WTC11 (cell line): ENCODE measurements at regions not wholly inside any gene's neighbourhood (a gene's known extent, or its start where the extent isn't known, plus 50 kb on each side); places are given as distances from the start of the nearest gene placed in this dataset.

Source experiments
- CREM ChIP-seq: sonication (generic); formaldehyde crosslinking; IDR thresholded peaks from 2 replicates; pipeline ENCODE4 v1.8.1; 2022; ENCODE audit warnings: mild to moderate bottlenecking, missing genetic modification reagents, moderate library complexity
- CTCF ChIP-seq: fragments of 200-600 bp; IDR thresholded peaks from 2 replicates; pipeline ENCODE4 v1.8.0; 2022; ENCODE audit warnings: antibody characterized with exemption
- ESRRA ChIP-seq: sonication (generic); formaldehyde crosslinking; IDR thresholded peaks from 2 replicates; pipeline ENCODE4 v1.8.1; 2022; ENCODE audit warnings: mild to moderate bottlenecking, missing genetic modification reagents, borderline replicate concordance
- FOXP1 ChIP-seq: sonication (generic); formaldehyde crosslinking; IDR thresholded peaks from 2 replicates; pipeline ENCODE4 v1.8.0; 2022; ENCODE audit warnings: missing genetic modification reagents, mild to moderate bottlenecking, moderate library complexity, borderline replicate concordance
- IRF1 ChIP-seq: sonication (generic); formaldehyde crosslinking; IDR thresholded peaks from 2 replicates; pipeline ENCODE4 v1.8.0; 2023; ENCODE audit warnings: missing genetic modification reagents

GRCh38 chr7:12964836-12965235 lies 277.4 kb downstream of the ARL4A start:
- no peak for TF ChIP-seq IRF1 (CRISPR knock-in tag)
- TF ChIP-seq CTCF: no peak
- TF ChIP-seq FOXP1 (CRISPR knock-in tag): no peak
- TF ChIP-seq ESRRA: no peak
- no peak for TF ChIP-seq CREM (CRISPR knock-in tag)
